Heart right ventricle (tissue), 16 donors: ENCODE measurements at regions not wholly inside any gene's neighbourhood (a gene's known extent, or its start where the extent isn't known, plus 50 kb on each side); places are given as distances from the start of the nearest gene placed in this dataset.
A peak's percentile ranks its signal among the peaks of the same experiment; 100 is the strongest.

Experiments used
- ATAC-seq, 8 donors: fragments of 200-7000 bp; cut with Tn5 transposase; one replicate each; pipeline ENCODE4 v1.9.1; 2020; ENCODE audit warnings: mild to moderate bottlenecking in 8 of 8, moderate library complexity in 8 of 8, moderate number of reproducible peaks in 1 of 8
- DNase-seq, 2 donors: peaks; one replicate each; pipeline ENCODE4 v3.0.0-alpha.2; 2020
- H3K27ac ChIP-seq, 10 donors: fragments of 200-600 bp; sonication (generic) in 2 of 10; one replicate each; pipeline versions ENCODE4 v1.5.0 to v1.8.0; 2020 to 2022; ENCODE audit warnings: mild to moderate bottlenecking in 3 of 10
- H3K27me3 ChIP-seq, 7 donors: fragments of 200-600 bp; one replicate each; pipeline ENCODE4 v1.8.0; 2021 to 2022; ENCODE audit warnings: mild to moderate bottlenecking in 2 of 7
- H3K36me3 ChIP-seq, 9 donors: fragments of 200-600 bp; sonication (generic) in 1 of 9; one replicate each; pipeline versions ENCODE4 v1.5.0 to v1.8.0; 2020 to 2022; ENCODE audit warnings: mild to moderate bottlenecking in 2 of 9
- H3K4me1 ChIP-seq, 9 donors: fragments of 200-600 bp; sonication (generic) in 1 of 9; one replicate each; pipeline versions ENCODE4 v1.5.0 to v1.8.0; 2020 to 2022; ENCODE audit warnings: mild to moderate bottlenecking in 4 of 9
- H3K4me3 ChIP-seq, 10 donors: fragments of 200-600 bp; sonication (generic) in 2 of 10; one replicate each; pipeline versions ENCODE4 v1.5.0 to v1.8.0; 2020 to 2022; ENCODE audit warnings: mild to moderate bottlenecking in 7 of 10, moderate library complexity in 2 of 10
- H3K9me3 ChIP-seq, 11 donors: fragments of 200-600 bp in 10 of 11; sonication (generic) in 2 of 11; one replicate each; pipeline versions ENCODE4 v1.5.0 to v1.8.0; 2013 to 2022; ENCODE audit warnings: mild to moderate bottlenecking in 2 of 11, control low read depth in 1 of 11, moderate library complexity in 1 of 11
- CTCF ChIP-seq, 9 donors: fragments of 200-600 bp; sonication (generic) in 2 of 9; IDR thresholded peaks; one replicate each; pipeline versions ENCODE4 v1.5.0 to v1.8.0; 2021 to 2022; ENCODE audit warnings: antibody characterized with exemption in 9 of 9, mild to moderate bottlenecking in 5 of 9, moderate library complexity in 1 of 9
- WGBS, 2 donors: extraction: QIAGEN DNeasy Blood & Tissue Kit; methylation state at CpG; one replicate each; pipeline ENCODE4 v1.1.7; 2013; ENCODE audit warnings: inconsistent platforms in 1 of 2; 5-methylcytosine and 5-hydroxymethylcytosine counted together
- intact Hi-C, 10 donors: fragments of 100-400 bp; cut with DNase I; formaldehyde crosslinking; loops; one replicate each; pipeline versions ENCODE4 v1.11.1 to v1.14.2; 2022
- donor health status: Arrhythmogenic right ventricular cardiomyopathy.
- donor health status: ischemic (EF 13 %, LVEDD 7.1; RV severe dilation, severe dysfunction).
- donor health status: healthy with polysubstance abuse.
- donor health status: DM: no; HTN: yes; CAD: no.
- donor health status: DM: no; HTN: no; CAD: no.
- donor health status: ischemic (EF 25% LVEDD 6.9; RV normal size, moderate dysfunction).
- donor health status: ischemic (EF 25% LVEDD 5.7; RV mildly dilated, moderate dysfunction).
- donor health status: healthy.
- donor health status: DM: yes; HTN: yes; CAD: no.
- donor health status: Ischemic cardiomyopathy.
- donor health status: ischemic (EF 35%, LVEDD 5.7; RV mildly dilated, moderate dysfunction).
- donor health status: nonischemic (EF 11% LVEDD 7.7; RV severe dilation, severe dysfunction).
- donor health status: DM: yes; HTN: yes; CAD: no.
- donor health status: PGD.
- donor health status: ischemic (EF 29% LVEDD 5.4; RV normal size, mild dysfunction).
- donor health status: nonischemic (EF 23%, LVEDD 6.1; RV moderate dilation, normal function).

GRCh38 chr11:91407842-91408241 lies 816.8 kb upstream of the FAT3 start:
- Histone ChIP-seq H3K4me1 (no peaks in the 10 kb centered on the region), H3K4me3 (no peak overlapping the region), H3K9me3 (peaks cover 0 to 5% (median 0%) of the 10 kb centered on the region in 11 donors), H3K27ac (no peak overlapping the region), H3K36me3 (no peaks in the 10 kb centered on the region), H3K27me3 (no peaks in the 10 kb centered on the region)
- intact Hi-C loops: no loop called here
- no peak for DNase-seq
- ATAC-seq: no peak
- TF ChIP-seq CTCF (IDR thresholded peaks at IDR 0.05): no peak

- 66 to 68% methylated on average over 2 of the region's 2 CpGs for WGBS, 2 donors
- Histone ChIP-seq H3K36me3 (no peaks in the 10 kb centered on the region), H3K27me3 (no peaks in the 10 kb centered on the region), H3K4me1 (no peaks in the 10 kb centered on the region), H3K27ac (no peak overlapping the region), H3K9me3 (peaks cover 0 to 10% (median 6%) of the 10 kb centered on the region in 11 donors), H3K4me3 (no peak overlapping the region)
- intact Hi-C loops: no loop called here
- peak in 1 of 8 donors; percentile 63 for ATAC-seq
- no peak for DNase-seq
- TF ChIP-seq CTCF (IDR thresholded peaks at IDR 0.05): no peak
Measured at GRCh38 chr11:91406009-91406408, 818.6 kb upstream of the FAT3 start.

GRCh38 chr11:91404344-91404743 lies 820.3 kb upstream of the FAT3 start:
- peaks cover 0 to 17% (median 6%) of the 10 kb centered on the region in 11 donors for H3K9me3 ChIP-seq
- no peak overlapping the region for H3K27ac ChIP-seq
- intact Hi-C loops: no loop called here
- H3K4me1 ChIP-seq: no peaks in the 10 kb centered on the region
- no peaks in the 10 kb centered on the region for H3K36me3 ChIP-seq
- H3K4me3 ChIP-seq: no peak overlapping the region
- no peak for DNase-seq
- no peak for TF ChIP-seq CTCF (IDR thresholded peaks at IDR 0.05)
- no peaks in the 10 kb centered on the region for H3K27me3 ChIP-seq
- ATAC-seq: no peak

GRCh38 chr11:91397134-91397468 lies 827.5 kb upstream of the FAT3 start:
- intact Hi-C loops: no loop called here
- no peaks in the 10 kb centered on the region for H3K27me3 ChIP-seq
- no peak for TF ChIP-seq CTCF (IDR thresholded peaks at IDR 0.05)
- 51 to 54% methylated on average over 2 of the region's 2 CpGs for WGBS, 2 donors
- H3K27ac ChIP-seq: no peak overlapping the region
- peaks cover 0 to 14% (median 4%) of the 10 kb centered on the region in 9 donors for H3K4me1 ChIP-seq
- H3K9me3 ChIP-seq: peaks cover 0 to 20% (median 6%) of the 10 kb centered on the region in 11 donors
- ATAC-seq (no peak), DNase-seq (no peak)
- no peak overlapping the region for H3K4me3 ChIP-seq
- H3K36me3 ChIP-seq: no peaks in the 10 kb centered on the region
